ENCODE measurements at regions not wholly inside any gene's neighbourhood (a gene's known extent, or its start where the extent isn't known, plus 50 kb on each side); places are given as distances from the start of the nearest gene placed in this dataset.

DNA sequence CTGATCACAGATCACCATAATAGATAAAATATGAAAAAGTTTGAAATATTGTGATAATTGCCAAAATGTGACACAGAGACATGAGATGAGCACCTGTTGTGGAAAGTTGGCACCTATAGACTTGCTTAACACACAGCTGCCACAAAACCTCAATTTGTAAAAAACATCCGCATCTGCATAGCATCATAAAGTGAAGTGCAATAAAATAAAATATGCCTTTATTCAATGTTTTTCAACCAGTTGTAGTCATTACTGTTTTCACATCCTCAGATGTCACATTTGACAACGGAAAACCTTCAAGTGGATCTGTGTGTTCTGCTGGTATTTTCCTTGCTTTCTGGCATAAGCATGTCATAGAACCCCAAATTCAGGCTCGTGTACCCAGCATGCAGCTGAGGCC lies 50.2 kb upstream of the IFNGR1 start:
- CTCF ChIA-PET: interaction anchor here (3.5 kb wide), 1 partner anchor 45 kb away, joined by 53 read pairs; no protein-coding TSS in a partner anchor
- Mint-ChIP-seq H3K9me3 (no peaks in the 10 kb centered on the region), H3K27ac (no peak overlapping the region), H3K27me3 (ENCODE audit: low read depth) (no peaks in the 10 kb centered on the region), H3K4me1 (no peaks in the 10 kb centered on the region), H3K4me3 (no peak overlapping the region), H3K36me3 (no peaks in the 10 kb centered on the region)
- TF ChIP-seq IRF2 (CRISPR knock-in tag; IDR thresholded peaks at IDR 0.05; ENCODE audit: borderline replicate concordance, low read depth): no peak
- TF ChIP-seq NR2C2 (CRISPR knock-in tag; IDR thresholded peaks at IDR 0.05): no peak
- TF ChIP-seq OVOL2 (CRISPR knock-in tag; IDR thresholded peaks at IDR 0.05; ENCODE audit: borderline replicate concordance): no peak
- TF ChIP-seq ZNF263 (CRISPR knock-in tag; IDR thresholded peaks at IDR 0.05; ENCODE audit: low read depth): no peak
- TF ChIP-seq NFYB (CRISPR knock-in tag; conservative IDR thresholded peaks at IDR 0.05; ENCODE audit: low read depth): no peak
- TF ChIP-seq SOX15 (CRISPR knock-in tag; IDR thresholded peaks at IDR 0.05): no peak
- TF ChIP-seq ZNF396 (CRISPR knock-in tag; IDR thresholded peaks at IDR 0.05; ENCODE audit: borderline replicate concordance): no peak
- TF ChIP-seq ZNF671 (CRISPR knock-in tag; IDR thresholded peaks at IDR 0.05): no peak
- no peak for TF ChIP-seq ESRRA (CRISPR knock-in tag; IDR thresholded peaks at IDR 0.05; ENCODE audit: borderline replicate concordance)
- TF ChIP-seq NFE2L1 (CRISPR knock-in tag; IDR thresholded peaks at IDR 0.05): no peak
- TF ChIP-seq ZNF219 (CRISPR knock-in tag; IDR thresholded peaks at IDR 0.05; ENCODE audit: borderline replicate concordance): no peak
- TF ChIP-seq, protein P1, sequence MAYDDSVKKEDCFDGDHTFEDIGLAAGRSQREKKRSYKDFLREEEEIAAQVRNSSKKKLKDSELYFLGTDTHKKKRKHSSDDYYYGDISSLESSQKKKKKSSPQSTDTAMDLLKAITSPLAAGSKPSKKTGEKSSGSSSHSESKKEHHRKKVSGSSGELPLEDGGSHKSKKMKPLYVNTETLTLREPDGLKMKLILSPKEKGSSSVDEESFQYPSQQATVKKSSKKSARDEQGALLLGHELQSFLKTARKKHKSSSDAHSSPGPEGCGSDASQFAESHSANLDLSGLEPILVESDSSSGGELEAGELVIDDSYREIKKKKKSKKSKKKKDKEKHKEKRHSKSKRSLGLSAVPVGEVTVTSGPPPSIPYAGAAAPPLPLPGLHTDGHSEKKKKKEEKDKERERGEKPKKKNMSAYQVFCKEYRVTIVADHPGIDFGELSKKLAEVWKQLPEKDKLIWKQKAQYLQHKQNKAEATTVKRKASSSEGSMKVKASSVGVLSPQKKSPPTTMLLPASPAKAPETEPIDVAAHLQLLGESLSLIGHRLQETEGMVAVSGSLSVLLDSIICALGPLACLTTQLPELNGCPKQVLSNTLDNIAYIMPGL (CRISPR knock-in tag; IDR thresholded peaks at IDR 0.05): no peak
- TF ChIP-seq, protein P2, sequence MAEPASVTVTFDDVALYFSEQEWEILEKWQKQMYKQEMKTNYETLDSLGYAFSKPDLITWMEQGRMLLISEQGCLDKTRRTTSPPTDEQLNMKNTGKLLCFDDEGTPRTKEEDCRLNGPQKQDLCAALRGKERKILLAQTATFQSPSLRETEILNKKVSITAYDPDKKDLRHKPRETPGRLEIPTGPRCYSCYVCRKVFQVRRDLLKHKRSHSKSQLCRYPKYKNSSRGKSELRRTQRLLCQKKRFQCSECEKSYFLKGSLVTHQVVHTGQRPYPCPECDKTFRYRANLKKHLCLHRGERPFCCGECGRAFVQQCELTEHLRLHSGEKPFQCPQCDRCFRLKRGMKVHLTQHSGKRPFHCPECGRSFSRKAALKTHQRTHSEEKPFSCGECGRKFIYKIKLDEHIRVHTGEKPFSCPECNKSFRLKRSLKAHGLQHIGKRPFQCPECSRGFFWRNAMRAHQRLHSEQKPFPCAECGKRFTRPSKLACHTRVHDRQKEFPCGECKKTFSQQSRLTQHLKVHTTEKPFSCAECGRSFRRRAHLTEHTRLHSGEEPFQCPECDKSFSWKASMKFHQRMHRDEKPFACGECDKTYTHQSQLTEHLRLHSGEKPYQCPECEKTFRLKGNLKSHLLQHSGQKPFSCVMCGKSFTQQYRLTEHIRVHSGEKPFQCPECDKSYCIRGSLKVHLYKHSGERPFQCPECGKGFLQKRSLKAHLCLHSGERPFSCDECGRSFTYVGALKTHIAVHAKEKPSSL (CRISPR knock-in tag; conservative IDR thresholded peaks at IDR 0.05): no peak
- TF ChIP-seq, protein P3, sequence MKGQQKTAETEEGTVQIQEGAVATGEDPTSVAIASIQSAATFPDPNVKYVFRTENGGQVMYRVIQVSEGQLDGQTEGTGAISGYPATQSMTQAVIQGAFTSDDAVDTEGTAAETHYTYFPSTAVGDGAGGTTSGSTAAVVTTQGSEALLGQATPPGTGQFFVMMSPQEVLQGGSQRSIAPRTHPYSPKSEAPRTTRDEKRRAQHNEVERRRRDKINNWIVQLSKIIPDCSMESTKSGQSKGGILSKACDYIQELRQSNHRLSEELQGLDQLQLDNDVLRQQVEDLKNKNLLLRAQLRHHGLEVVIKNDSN (CRISPR knock-in tag; IDR thresholded peaks at IDR 0.05): no peak
- ATAC-seq (no peak), DNase-seq (ENCODE audit: low spot score) (no peak)
- POLR2A ChIA-PET: no interaction called here
